Ovary (tissue), 3 donors: ENCODE measurements at regions not wholly inside any gene's neighbourhood (a gene's known extent, or its start where the extent isn't known, plus 50 kb on each side); places are given as distances from the start of the nearest gene placed in this dataset.

Source experiments
- EP300 ChIP-seq: sonication (generic); formaldehyde crosslinking; IDR thresholded peaks from one replicate; pipeline ENCODE4 v1.6.1; 2017; ENCODE audit warnings: antibody characterized with exemption
- POLR2A ChIP-seq: fragments of 450-650 bp; IDR thresholded peaks from one replicate; pipeline ENCODE4 v1.6.1; 2017; ENCODE audit warnings: antibody characterized with exemption, mild to moderate bottlenecking, moderate library complexity
- TF ChIP-seq, protein P1 (sequence below), 3 donors: fragments of 450-650 bp in 2 of 3; fragments of 200-600 bp in 1 of 3; IDR thresholded peaks; one replicate each; pipeline versions ENCODE4 v1.5.1 to v1.8.0; 2016 to 2022; ENCODE audit warnings: antibody characterized with exemption in 3 of 3, mild to moderate bottlenecking in 1 of 3
- donor health status: DM: no; HTN: no; CAD: no.

DNA sequence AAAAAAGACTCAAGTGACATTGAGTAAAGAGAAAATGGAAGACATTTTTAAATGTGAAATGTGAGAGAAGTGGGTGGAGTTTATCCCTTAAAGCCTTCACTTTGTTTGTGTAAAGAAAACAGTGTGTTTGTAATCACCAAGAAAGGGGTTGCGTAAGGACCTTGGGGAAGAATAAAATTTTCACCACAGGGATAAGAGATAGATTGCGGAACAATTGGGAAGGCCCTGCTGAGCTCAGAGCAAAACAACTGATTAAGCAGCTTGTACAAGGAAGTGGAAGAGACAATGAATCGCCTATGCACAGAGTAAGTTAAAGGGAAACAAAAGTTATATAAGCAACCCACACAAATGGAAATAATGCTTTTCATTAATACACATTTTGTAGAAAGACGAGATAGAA, 327.7 kb downstream of the RAD51AP2 start:
- TF ChIP-seq, protein P1, sequence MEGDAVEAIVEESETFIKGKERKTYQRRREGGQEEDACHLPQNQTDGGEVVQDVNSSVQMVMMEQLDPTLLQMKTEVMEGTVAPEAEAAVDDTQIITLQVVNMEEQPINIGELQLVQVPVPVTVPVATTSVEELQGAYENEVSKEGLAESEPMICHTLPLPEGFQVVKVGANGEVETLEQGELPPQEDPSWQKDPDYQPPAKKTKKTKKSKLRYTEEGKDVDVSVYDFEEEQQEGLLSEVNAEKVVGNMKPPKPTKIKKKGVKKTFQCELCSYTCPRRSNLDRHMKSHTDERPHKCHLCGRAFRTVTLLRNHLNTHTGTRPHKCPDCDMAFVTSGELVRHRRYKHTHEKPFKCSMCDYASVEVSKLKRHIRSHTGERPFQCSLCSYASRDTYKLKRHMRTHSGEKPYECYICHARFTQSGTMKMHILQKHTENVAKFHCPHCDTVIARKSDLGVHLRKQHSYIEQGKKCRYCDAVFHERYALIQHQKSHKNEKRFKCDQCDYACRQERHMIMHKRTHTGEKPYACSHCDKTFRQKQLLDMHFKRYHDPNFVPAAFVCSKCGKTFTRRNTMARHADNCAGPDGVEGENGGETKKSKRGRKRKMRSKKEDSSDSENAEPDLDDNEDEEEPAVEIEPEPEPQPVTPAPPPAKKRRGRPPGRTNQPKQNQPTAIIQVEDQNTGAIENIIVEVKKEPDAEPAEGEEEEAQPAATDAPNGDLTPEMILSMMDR (IDR thresholded peaks at IDR 0.05): no peak
- TF ChIP-seq EP300 (no peak), POLR2A (no peak)
